ENCODE measurements at regions not wholly inside any gene's neighbourhood (a gene's known extent, or its start where the extent isn't known, plus 50 kb on each side); places are given as distances from the start of the nearest gene placed in this dataset.
A peak's percentile ranks its signal among the peaks of the same experiment; 100 is the strongest.

DNA sequence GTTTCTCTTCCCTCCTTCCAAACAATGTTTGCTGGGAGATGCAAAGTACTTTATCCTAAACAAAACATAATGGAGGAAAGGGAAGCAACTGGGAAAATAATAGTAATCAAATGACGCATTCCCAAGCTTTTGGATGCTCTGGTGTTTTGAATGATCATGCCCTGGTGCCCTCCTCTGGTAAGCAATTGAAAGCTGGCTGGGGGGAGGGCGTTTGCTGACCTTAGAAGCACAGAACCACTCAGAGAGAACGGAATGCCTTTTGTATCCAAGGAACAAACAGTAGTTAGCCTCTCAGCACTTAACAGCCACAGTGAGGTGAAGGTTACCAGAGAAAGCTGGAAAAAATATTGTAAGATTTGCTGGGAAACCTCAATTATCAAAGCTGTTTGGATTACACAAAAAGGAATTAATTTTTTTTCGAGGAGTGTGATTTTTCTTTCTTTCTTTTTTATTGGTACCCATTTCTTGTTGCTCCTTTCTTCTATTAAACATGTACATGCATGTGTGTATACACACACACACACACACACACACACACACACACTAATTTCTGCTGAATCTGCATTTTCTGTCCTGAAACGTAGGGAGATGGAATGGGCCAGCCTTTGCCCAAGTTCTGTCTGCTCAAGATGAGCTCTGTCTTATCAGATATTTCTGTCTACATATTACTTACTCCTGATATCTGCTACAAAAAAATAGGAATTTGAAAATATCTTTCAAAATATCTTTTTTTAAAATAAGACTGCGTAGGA is 155.8 kb upstream of the IGFBP7 start:
- DNase-seq (ENCODE audit: low read depth, low spot score), result no peak

DNA sequence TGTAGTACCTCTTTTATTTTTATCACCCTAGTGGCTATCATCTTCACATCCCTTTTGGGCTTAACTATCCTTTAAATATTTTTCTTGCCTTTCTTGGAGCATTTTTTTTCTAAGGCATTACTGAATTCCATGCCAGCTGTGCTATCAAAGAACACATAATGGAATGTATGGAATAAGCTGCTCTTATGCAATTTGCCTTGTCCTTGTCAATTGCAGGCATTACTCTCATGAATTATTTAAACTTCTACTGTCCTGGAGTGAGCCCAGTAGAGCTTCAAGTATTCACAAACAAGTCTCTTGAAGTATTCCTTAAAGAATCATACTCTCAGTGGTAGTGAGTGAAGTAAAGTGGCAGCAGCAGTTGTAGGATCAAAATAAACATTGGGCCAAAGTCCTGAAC is 144.6 kb upstream of the IGFBP7 start:
- DNase-seq (ENCODE audit: low read depth, low spot score), result no peak

DNA sequence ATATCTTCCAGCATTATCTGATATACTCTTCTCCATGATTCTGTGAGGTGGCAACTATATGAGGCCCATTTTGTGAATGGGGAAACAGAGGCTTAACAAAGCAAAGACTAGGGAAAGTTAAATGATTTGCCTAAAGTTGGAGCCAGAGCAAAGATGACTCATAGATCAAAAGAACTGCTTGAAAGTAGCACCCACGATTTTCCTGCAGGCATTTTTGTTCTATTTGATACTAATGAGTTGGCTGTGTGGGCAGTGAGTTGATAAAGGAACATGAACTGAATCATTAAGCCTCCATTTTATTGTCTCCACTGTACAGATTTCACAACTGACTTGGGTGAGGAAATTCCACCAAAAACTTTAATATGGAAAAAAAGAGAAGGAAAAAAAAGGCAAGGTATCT is 138.9 kb upstream of the IGFBP7 start:
- no peak for DNase-seq (ENCODE audit: low read depth, low spot score)

DNA sequence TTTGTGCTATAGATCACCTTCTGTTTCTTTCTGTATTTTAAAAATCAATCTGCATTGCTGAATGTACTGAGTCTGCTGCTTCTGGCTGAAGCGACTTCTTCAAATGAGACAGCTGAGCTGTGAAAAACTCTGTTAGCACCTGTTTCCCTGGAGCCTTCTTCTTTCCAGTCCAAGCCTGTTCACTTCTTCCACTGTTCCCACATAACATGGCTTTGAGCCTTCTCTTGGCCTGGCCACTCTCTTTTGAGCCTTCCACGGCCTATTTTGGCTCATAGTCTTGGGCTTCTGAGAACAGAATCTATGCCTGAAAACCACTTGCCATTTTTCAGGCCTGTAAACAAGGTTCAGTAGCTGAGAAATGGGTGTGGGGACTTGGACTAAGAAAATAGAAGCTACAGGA is 132.9 kb upstream of the IGFBP7 start:
- DNase-seq (ENCODE audit: low read depth, low spot score), result no peak

DNA sequence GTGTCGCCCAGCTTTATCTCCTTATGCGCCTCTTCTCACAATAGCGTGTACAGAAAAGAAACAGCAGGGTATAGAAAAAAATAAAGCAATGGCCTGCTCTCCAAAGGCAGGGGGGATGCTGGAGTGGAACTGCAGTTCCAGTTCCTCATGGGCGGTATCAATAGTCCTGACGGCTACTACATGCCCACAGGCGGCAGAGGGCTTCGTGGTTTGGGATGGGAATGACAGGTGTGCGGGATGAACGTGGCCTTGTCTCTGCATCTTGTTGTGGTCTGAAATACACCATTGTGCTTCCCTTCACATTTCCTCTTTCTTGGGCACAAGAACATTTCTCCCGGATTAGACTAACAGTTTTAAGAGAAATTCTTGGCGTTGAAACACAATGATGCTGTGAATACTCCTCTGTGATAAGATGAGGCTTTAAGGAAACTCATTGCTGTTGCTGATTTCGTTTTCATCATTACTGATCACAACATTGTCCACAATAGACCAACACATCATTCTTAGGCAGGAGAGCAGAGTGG is 124.1 kb upstream of the IGFBP7 start:
- DNase-seq (ENCODE audit: low read depth, low spot score), result no peak

DNA sequence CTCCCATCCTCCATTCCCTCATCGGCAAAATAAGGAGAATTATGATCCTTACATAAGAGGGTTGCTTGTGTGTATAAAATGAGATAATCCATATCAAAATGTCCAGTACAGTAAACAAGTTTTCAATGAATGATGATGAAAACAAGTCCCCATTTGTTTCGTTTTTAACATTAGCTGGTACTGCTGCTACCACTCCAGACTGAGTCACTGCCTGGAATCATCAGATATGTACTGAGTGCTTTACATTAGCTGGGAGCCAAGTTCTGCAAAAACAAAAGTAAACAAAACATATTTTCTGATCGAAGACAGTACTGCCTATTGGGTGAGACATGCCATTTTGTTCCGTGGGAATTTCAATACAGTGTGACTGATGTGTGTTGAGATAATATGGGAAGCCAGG is 123.2 kb upstream of the IGFBP7 start:
- no peak for DNase-seq (ENCODE audit: low read depth, low spot score)

DNA sequence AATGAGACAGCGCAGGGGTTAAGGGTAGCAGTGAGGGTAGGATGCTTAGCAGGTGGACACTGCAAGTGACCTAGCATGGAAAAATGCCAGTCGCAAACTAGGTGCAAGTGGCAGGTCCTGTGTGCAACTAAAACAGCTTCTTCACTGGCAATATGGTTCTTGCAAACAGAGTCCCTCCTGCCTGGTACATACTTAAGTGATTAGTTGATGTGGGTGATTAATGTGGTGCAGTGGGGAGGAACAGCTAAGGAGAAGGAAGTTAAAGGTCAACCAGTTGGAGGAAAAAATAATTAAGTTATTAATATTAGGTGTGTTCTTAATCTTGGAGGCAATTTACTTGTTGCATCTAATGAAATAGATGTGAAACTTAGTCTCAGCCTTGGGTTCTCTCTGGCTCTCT is 121.6 kb upstream of the IGFBP7 start:
- no peak for DNase-seq (ENCODE audit: low read depth, low spot score)

DNA sequence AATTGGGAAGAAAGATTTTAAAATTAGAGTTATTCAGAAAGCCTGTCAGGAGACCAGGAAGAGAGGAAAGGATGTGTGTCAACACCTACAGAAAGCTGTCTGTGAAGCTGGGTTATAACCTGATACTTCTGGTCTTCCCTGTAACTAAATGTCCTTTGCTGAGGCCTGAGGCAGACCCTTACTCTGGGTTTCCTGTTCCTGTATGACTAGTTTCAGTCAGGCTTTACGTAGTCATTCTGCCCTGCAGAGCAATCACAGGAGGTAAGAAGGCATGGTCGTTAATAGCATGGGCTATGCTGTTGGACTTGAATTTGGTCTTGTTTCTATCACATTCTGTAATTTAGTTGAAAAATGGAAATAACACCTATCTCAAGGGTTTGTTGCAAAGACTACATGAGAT is 110.5 kb upstream of the IGFBP7 start:
- no peak for DNase-seq (ENCODE audit: low read depth, low spot score)

DNA sequence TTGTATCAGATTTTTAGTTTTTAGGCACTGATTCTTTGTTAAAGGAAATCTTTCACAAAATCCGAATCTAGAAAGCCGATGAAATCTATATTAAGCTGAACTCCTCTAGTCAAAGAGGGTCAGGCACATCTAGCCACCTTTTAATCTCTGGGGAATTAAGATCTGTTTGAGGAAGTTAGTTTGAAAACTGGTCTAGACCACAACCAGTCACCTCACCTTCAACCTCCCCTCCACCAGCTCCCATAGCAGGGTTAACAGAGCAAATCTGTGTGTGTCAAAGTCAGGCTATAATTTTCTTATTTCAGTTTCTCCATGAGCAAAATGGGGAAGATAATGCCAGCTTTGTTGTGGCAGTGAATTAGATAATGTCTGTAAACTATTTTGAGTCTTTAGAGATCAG is 110.0 kb upstream of the IGFBP7 start:
- no peak for DNase-seq (ENCODE audit: low read depth, low spot score)

DNA sequence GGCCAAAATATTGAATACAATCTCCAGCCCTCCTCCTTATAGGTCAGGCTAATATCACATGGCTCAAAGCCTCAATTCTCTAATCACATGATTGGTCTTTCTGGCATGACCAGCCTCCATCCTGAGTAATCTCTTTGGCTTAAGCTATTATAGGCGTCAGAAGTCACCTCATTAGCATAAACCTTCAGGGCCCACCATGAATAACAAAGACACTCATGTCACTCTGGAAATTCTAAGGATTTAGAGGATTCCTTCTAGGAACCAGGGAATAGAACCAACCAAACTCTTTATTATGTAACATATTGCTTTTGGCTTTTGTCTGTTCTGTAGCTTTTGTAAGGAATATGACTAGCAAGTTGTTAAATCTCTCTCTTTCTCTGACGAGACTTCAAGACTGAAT is 109.2 kb upstream of the IGFBP7 start:
- DNase-seq (ENCODE audit: low read depth, low spot score), result no peak

DNA sequence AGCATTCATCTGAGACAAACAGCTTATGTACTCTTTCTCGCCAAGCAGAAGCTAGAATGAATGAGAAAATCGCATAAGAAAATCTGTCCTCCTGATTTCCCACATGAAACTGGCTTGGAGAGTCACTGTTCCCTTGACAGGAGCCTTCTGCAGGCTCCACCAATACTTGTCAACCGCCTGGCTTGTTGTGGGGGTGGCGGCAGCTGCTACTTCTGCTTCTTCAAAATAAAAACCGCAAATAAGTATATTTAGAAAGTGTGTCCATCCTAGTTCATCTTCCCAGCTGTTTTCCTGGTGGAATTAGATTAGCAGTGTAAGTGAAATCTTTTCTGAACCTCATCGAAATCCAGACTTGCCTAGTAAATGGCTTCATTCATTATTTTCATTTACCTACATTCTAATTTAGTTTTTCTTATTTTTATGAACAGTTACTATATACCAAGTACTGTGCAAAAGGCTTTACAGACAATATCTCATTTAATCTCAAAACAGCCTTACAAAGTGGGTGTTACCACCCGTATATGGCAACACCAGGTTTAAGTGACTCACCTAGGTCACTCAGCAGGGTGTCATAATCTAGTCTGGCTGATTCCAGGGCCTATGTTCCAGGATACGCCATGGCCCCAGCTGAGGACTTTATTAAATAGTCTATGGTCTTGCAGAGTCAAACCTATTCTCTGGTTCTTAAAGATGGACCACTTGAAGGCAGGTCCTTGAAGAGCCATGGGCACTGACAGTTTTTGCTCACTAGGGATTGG is 104.6 kb upstream of the IGFBP7 start:
- no peak for DNase-seq (ENCODE audit: low read depth, low spot score)

DNA sequence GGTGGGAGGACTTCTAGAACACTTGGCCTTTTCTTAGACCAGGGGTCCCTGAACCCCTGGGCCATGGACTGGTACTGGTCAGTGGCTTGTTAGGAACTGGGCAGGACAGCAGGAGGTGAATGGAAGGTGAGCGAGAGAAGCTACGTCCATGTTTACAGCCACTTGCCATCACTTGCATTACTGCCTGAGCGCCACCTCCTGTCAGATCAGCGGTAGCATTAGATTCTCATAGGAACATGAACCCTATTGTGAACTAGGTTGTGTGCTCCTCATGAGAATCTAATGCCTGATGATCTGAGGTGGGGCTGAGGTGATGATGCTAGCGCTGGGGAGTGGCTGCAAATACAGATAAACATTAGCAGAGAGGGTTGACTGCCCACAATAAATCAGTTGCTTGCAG is 100.9 kb upstream of the IGFBP7 start:
- no peak for DNase-seq (ENCODE audit: low read depth, low spot score)

DNA sequence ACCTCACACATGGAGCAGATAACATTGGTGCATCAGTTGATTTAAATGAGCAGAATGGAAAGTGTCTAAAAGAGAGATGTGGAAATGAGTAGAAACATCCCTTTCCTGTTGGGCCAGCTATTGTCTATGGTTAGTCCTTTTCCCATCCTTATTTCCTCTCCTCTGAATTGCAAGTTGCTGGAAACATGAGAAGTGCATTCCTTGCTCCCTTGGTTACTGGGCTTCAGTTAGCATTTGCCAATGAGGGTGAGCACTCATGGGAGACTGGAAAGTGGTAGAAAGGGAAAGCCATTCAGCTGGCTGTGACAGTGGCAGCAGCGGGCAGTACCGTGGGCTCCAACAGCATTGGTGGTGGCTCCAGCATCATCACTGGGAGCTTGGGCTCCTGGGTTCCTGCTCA is 96.0 kb upstream of the IGFBP7 start:
- DNase-seq (ENCODE audit: low read depth, low spot score), result no peak

DNA sequence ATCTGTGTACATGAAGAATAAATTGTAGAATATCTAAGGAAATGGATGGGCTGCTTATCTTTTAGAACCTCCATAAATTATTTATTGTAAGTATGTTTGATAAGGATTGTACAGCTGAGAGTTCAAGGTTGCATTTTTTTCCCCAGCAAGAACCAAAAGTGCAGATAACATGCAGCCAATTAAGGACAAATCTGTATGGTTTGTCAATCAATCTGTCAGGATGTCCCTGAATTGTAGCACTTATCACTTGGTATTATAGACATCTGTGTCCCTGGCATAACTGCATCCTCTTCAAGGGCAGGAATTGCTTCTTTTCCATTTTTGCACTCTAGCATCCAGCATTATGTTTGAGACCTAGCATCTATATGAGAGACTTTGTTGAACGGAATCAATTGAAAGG is 95.4 kb upstream of the IGFBP7 start:
- no peak for DNase-seq (ENCODE audit: low read depth, low spot score)

DNA sequence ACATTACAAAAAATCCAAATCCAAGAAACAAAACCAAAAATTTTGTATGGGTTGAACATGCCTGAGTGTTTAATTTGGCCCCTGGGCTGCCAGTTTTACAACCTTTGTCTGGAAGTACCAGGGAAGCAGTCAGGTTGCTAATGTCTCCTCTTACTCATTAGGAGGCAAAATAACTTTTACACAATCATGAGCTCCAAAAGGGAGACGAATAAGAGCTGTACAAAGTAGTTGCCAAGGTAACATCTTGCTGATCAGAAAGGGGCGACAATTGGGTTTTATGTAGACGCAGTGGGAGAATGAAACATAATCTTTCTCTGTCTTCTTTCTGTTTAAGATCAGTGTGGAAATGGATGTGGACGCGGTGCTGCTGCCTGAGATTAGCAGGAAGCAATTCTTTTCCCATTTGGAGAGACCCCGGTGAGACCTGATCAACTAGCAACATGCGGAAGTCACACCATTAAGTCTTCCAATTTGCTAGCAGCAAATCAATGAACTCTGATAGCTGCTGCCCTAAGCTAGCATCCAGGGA is 90.7 kb upstream of the IGFBP7 start:
- no peak for DNase-seq (ENCODE audit: low read depth, low spot score)

DNA sequence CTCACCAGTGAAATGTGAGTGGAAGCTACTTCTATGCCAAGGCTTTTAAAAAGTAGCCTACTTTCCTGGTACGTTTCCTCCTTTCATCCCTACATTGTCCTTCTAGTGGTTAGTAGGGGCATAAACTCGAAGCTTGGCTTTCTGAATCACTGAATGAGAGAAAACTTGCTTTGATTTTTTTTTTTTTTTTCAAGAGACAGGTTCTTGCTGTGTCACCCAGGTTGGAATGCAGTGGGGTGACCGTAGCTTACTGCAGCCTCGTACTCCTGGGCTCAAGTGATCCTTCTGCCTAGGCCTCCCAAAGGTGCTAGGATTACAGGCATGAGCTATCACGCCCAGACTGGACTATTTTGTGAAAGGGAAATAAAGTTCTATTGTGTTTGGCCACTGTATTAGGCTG is 89.1 kb upstream of the IGFBP7 start:
- DNase-seq (ENCODE audit: low read depth, low spot score), result no peak

DNA sequence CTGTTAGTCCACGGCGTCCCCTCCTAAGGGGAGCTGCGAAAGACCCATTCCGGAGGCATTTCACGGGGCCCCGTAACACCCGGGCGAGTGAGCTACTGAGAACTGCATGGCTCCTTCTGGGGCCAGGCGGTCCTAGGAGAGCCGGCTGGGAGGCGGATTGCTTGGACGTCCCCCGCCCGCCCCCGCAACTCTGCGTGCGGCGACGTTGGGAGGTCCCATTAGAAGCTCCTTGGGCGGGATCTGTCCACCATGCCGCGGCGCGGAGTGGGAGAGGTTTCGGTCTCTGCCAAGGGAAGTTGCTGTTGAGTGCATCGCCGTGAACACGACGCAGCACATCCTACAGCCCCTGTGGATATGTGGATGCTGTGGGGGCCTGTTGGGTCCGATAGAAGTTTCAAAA is 85.4 kb upstream of the IGFBP7 start:
- no peak for DNase-seq (ENCODE audit: low read depth, low spot score)

DNA sequence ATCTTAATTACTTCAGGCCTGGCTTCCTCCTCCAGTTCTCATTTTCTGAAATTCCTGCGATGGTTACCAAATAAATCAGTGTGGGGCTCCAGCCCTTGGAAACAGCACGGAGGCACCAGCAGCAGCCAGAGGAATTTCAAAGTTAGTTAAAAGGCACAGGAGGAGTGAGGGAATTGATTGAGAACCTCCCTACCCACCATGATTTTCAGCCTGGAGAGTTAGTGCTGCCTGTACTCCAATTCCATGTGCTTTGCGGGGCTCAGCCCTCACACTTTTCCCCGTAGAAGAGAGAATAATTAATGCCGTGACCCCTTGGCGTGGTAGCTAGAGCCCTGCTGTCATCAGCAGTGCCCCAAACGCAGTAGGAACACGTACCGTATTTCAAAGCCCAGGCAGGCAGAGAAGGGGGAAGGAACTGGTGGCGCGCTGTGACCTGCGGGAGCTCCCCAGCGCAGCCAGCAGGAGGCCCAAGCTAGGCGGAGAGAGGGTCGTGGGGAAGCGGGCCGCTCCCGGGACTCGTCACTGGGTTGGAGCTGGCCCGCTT is 84.0 kb upstream of the IGFBP7 start:
- DNase-seq (ENCODE audit: low read depth, low spot score), result no peak

DNA sequence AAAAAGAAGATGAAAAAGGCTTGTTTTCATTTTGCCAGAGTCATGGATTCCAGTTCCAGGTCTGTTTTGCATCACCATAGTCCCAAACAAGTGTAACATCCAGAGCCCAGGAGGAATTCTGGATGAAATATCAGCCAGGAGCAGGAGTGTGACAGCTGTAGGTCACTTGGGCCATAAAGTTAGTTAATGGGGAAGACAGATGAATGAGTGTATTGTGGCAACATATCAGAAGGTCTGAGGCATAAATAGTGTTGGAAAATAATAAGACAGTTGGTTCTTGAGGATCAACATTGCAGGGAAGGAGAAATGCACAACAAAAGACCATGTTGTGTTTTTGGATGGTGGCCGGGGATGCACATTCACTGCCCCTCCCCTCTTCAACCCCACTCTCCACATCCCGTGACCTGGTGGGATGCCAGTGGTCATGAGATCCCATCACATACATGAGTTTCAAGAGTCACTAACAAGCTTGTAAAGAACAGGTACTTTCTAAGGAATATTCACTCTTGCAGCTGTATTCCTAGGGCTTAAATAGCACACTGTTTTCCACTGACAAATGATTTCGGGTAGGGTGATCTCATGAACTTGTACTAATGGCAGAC is 83.1 kb upstream of the IGFBP7 start:
- no peak for DNase-seq (ENCODE audit: low read depth, low spot score)

DNA sequence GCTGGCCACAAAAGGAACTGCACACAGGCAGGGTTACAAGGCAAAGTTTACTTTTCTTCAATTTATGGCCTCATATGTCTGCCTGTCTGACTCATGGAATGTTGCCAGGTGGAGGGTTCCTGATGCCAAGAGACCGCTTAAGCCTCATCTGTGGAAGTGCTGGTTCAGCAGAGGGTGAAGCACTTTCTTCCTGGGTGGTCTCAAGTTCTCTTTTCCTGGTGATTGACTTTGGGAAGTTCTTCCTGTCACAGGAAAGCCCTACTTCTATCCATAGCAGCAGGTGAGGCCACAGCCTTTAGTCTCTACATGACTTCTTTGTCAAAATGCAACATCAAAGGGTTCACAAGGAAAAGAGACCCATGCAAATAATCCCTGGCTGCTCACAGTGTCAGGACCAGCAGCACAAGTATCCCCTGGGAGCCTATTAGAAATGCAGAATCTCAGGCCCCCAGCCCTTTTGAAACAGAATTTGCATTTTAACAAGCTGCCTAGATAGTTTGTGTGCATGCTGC is 81.4 kb upstream of the IGFBP7 start:
- DNase-seq (ENCODE audit: low read depth, low spot score), result peak; percentile 4

DNA sequence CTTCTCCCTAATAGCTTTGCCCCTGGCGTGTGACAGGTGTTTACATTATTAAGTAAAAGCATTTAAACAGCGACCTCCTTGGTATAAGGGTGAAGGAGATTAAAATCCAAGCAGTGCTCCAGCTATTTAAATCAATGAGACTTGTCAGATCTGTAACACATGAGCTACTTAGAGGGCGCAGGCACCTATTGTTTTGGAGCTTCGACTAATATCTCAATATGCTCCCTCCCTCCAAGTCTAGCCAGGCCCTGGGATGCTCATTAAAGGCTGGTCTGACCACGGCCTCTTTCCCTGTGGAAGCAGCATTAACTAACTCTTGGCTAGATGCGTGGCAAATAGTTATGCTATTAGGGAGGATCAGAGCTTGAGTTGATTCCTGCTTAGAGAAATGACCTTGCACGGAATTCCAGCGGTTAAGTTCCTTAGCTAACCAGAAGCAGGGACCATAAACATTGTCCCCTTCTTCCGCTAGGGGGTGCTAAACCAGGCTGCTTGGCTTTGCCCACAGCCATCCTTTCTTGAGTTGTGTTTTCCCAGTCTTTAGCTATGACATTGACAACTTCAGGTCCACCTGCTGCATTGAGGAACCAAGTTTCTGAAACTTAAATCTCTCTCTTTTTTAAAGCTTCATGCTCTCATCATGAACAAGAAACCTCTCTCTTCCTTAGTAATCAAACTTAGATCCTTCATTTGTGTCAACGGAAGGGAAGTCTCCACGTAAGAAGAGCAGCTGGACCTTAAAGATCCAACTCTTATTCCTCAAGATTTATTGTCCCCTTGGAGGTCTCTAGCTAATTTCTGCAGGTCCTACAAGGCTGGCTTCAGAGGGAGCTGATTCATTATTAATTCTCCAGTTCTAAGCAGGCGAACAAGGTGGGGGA is 80.7 kb upstream of the IGFBP7 start:
- DNase-seq (ENCODE audit: low read depth, low spot score), result no peak

Data from smooth muscle cell of the brain vasculature (primary cell).